NB4 (cell line): ENCODE measurements at regions not wholly inside any gene's neighbourhood (a gene's known extent, or its start where the extent isn't known, plus 50 kb on each side); places are given as distances from the start of the nearest gene placed in this dataset.

Experiments
- CTCF ChIP-seq: IDR thresholded peaks from one replicate; pipeline ENCODE4 v1.5.1; 2012; ENCODE audit warnings: low read depth, low read length
- MAX ChIP-seq: IDR thresholded peaks from 2 replicates; pipeline ENCODE4 v1.6.1; 2011; ENCODE audit warnings: low read depth, low read length

- TF ChIP-seq MAX (no peak), CTCF (no peak)
Observed at GRCh38 chr4:183391204-183391603, 53.2 kb upstream of the CDKN2AIP start.
